ENCODE measurements at regions not wholly inside any gene's neighbourhood (a gene's known extent, or its start where the extent isn't known, plus 50 kb on each side); places are given as distances from the start of the nearest gene placed in this dataset.

DNA sequence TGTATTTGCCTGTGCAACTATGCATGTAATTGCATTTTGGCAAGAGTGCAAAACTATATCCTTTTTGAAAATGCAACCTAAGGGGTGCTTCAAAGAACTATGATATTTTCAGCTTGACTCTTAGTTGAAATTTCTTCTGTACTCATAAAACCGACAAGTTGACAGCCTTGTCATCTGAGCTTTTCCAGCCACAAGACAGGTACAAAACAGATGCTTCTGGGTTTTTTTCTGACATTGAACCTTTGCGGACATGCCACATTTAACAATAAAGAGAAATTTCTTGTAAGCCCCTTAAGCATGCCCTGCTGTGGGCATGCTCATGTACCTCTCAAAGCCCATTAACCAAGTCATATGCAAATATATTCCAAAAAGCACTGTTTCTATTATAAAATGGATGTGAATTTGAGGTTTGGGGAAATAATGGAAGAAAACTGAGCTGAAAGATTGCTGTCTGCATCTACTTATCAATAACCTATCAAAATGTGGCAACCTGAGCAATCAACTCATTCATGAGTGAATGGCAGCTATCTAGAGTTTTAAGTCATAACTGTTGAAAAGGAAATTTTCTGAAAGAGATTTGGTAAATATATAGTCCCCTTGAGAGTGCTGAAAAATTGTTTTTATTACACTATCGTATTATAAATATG is 1117.0 kb upstream of the LRRTM3 start:
- DNase-seq (ENCODE audit: low spot score), result no peak
- TF ChIP-seq, protein P1, sequence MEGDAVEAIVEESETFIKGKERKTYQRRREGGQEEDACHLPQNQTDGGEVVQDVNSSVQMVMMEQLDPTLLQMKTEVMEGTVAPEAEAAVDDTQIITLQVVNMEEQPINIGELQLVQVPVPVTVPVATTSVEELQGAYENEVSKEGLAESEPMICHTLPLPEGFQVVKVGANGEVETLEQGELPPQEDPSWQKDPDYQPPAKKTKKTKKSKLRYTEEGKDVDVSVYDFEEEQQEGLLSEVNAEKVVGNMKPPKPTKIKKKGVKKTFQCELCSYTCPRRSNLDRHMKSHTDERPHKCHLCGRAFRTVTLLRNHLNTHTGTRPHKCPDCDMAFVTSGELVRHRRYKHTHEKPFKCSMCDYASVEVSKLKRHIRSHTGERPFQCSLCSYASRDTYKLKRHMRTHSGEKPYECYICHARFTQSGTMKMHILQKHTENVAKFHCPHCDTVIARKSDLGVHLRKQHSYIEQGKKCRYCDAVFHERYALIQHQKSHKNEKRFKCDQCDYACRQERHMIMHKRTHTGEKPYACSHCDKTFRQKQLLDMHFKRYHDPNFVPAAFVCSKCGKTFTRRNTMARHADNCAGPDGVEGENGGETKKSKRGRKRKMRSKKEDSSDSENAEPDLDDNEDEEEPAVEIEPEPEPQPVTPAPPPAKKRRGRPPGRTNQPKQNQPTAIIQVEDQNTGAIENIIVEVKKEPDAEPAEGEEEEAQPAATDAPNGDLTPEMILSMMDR (IDR thresholded peaks at IDR 0.05; ENCODE audit: extremely low read depth, missing control alignments), result no peak

DNA sequence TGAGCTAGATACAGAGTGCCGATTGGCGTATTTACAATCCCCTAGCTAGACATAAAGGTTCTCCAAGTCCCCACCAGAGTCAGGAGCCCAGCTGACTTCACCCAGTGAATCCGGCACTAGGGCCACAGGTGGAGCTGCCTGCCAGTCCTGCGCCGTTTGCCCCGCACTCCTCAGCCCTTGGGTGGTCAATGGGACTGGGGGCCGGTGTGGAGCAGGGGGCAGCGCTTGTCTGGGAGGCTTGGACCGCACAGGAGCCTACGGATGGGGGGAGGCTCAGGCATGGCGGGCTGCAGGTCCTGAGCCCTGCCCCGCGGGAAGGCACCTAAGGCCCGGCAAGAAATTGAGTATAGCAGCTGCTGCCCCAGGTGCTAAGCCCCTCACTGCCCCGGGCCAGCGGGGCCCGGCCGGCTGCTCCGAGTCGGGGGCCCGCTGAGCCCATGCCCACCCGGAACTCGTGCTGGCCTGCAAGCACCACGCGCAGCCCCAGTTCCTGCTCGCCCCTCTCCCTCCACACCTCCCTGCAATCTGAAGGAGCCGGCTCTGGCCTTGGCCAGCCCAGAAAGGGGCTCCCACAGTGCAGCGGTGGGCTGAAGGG is 1113.8 kb upstream of the LRRTM3 start:
- TF ChIP-seq, protein P1 (IDR thresholded peaks at IDR 0.05; ENCODE audit: extremely low read depth, missing control alignments), result no peak

DNA sequence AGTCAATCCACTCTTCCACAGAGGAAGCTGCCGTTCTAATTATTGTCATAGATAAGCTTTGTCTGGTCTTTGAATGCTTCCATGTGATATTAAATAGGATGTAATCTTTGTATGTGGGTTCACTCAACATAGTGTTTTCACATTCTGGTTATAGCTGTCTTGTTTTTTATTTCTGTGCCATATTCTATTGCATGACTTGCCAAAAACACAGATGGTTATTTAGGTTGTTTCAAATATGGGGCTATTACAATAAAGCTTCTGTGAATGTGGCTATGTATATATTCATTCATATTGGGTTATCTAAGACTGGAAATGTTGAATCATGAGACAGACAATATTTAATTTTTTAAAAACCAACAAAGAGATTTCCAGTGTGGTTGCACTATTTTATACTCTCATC is 1109.3 kb upstream of the LRRTM3 start:
- no peak for DNase-seq (ENCODE audit: low spot score)
- TF ChIP-seq, protein P1 (IDR thresholded peaks at IDR 0.05; ENCODE audit: extremely low read depth, missing control alignments), result no peak

More for the DNA sequence above, 1113.8 kb upstream of the LRRTM3 start:
- no peak for DNase-seq (ENCODE audit: low spot score)

DNA sequence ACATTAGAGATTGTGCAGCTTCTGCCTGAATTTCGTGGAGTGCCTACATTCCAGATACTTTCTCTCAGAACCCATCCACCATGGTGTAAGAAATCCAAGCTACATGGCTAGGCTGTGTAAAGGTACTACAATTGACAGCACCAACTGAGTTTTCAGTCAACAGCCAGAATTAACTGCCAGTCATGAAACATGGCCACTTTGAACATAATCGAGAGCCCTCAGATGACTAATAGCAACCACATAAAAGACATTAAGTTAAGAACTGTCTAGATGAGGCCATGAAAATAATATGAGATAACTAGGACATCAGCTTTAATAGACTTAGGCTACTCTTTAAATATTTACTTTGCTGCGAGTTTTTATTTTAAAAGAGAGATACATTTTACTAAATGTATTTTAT is 1106.8 kb upstream of the LRRTM3 start:
- TF ChIP-seq, protein P1 (IDR thresholded peaks at IDR 0.05; ENCODE audit: extremely low read depth, missing control alignments), result no peak
- DNase-seq (ENCODE audit: low spot score), result no peak

DNA sequence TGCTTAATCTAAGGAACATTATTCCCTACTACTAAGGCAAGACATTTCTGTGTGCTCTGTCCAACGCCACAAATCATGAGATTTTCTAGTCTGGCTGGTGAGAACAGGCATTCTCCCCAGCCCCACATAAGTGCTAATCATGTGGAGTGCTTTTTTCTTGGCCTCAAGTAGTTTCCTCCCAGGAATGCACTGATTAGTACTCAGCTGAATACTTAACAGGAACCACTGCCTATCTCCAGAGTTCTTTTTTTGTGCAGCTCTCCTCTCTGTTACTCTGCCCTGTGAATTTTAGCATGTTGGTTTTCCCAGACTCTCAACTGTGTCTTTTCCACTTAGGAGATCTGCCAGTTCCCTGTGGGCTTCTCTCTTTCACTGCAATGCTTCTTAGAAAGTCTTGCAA is 1098.5 kb upstream of the LRRTM3 start:
- TF ChIP-seq, protein P1 (IDR thresholded peaks at IDR 0.05; ENCODE audit: extremely low read depth, missing control alignments), result no peak
- DNase-seq (ENCODE audit: low spot score), result no peak

DNA sequence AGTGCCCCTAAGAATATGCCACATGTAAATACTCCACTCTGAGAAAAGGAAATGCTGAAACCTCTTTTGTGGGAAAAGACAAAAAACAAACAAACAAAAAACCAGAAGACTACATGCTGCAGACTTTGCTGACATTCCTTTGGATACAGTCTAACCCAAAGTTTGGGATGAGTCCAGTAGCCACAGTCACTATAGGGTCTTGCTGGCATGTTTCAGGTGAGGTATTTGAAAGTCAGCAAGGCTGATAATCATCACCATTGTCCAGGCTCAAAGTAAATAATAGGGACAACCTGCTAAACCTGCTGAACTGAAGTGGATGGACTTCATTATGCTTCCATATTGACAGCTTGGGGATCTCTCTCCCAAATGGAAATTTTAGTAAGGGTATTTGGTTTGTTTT is 1087.0 kb upstream of the LRRTM3 start:
- no peak for DNase-seq (ENCODE audit: low spot score)
- TF ChIP-seq, protein P1 (IDR thresholded peaks at IDR 0.05; ENCODE audit: extremely low read depth, missing control alignments), result no peak

DNA sequence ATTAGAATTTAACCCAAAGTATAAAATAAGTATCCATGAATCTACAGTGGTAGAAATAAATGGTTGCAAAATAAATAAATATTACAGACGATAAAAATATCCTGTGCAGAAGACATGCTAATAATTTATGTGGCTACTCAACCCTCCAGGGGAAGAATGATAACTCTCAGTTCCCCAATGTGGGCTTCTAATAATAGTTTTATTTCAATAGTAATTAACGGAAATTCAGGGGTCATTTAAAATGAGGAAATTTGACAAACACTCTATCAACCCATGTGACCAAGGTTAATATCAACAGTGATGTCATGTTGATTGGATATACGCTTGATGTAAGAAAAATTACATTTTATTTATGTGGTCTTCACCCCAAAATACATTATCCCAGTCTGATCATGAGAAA is 1082.6 kb upstream of the LRRTM3 start:
- TF ChIP-seq, protein P1 (IDR thresholded peaks at IDR 0.05; ENCODE audit: extremely low read depth, missing control alignments), result no peak
- no peak for DNase-seq (ENCODE audit: low spot score)

All from GM20000 (cell line).